ENCODE measurements at regions not wholly inside any gene's neighbourhood (a gene's known extent, or its start where the extent isn't known, plus 50 kb on each side); places are given as distances from the start of the nearest gene placed in this dataset.

GRCh38 chr6:92910646-92911045 is 508.7 kb downstream of the EPHA7 start:
- H3K9ac ChIP-seq (replicated peaks in 1 of 4; ENCODE audit: extremely low read depth in 1 of 4, low read depth in 3 of 4, low read length in 3 of 4) = no peak overlapping the region
- H3K18ac ChIP-seq (ENCODE audit: extremely low read depth, low read length) = no peak overlapping the region
- no peaks in the 10 kb centered on the region for H3K36me3 ChIP-seq (ENCODE audit: control insufficient read depth in 2 of 4, insufficient read depth in 4 of 4, low read length in 3 of 4)
- no peak overlapping the region for H3K4ac ChIP-seq (replicated peaks; ENCODE audit: insufficient read length, low read depth, low read length)
- TF ChIP-seq MAFK (IDR thresholded peaks at IDR 0.05; ENCODE audit: low read depth, low read length) (0 out of 2 replicates have a peak, but pooled peaks have one; percentile 7), CTBP2 (IDR thresholded peaks at IDR 0.05; ENCODE audit: borderline replicate concordance, insufficient read depth, insufficient read length, low read length) (no peak)
- H2BK120ac ChIP-seq (replicated peaks; ENCODE audit: low read depth, low read length) = no peak overlapping the region
- no peaks in the 10 kb centered on the region for H3K9me3 ChIP-seq (ENCODE audit: insufficient read depth in 2 of 2, low read depth in 1 of 2, low read length in 1 of 2)
- no peak overlapping the region for H4K5ac ChIP-seq (ENCODE audit: insufficient read length, low read depth, low read length)
- H3K79me1 ChIP-seq (ENCODE audit: low read depth, low read length) = no peaks in the 10 kb centered on the region
- no peak overlapping the region for H2AK5ac ChIP-seq (ENCODE audit: low read depth, low read length)
- no peak overlapping the region for H2AFZ ChIP-seq (ENCODE audit: low read length)
- H4K20me1 ChIP-seq (replicated peaks in 1 of 2; ENCODE audit: control insufficient read depth in 1 of 2, insufficient read depth in 2 of 2, low read length in 2 of 2) = no peaks in the 10 kb centered on the region
- no peak overlapping the region for H3K56ac ChIP-seq (replicated peaks; ENCODE audit: insufficient read length, low read depth, low read length)
- H3K23me2 ChIP-seq (ENCODE audit: low read depth, low read length) = no peaks in the 10 kb centered on the region
- no peak overlapping the region for H3K14ac ChIP-seq (ENCODE audit: insufficient read length)
- DNase-seq (ENCODE audit: low read depth in 1 of 2, low spot score in 2 of 2) = no peak
- H4K91ac ChIP-seq (replicated peaks; ENCODE audit: insufficient read length, low read length) = no peak overlapping the region
- CTCF ChIA-PET (ENCODE audit: partially characterized antibody) = no interaction called here
- H3K4me1 ChIP-seq (replicated peaks in 1 of 4; ENCODE audit: control insufficient read depth in 3 of 4, insufficient read depth in 4 of 4, low read length in 3 of 4) = no peaks in the 10 kb centered on the region
- no peak overlapping the region for H2BK15ac ChIP-seq (ENCODE audit: low read length)
- no peaks in the 10 kb centered on the region for H3K27me3 ChIP-seq (replicated peaks in 1 of 4; ENCODE audit: control insufficient read depth in 3 of 4, extremely low read depth in 1 of 4, insufficient read depth in 3 of 4, low read length in 3 of 4)
- WGBS, 2 experiments (ENCODE audit: extremely low coverage in 1 of 2, insufficient coverage in 1 of 2, insufficient read length in 1 of 2, insufficient replicate concordance in 2 of 2, low coverage in 1 of 2, low lambda C conversion rate in 2 of 2, missing lambda C conversion rate in 1 of 2) = 93% methylated on average over 1 of the region's 1 CpG; no CpG with 5 or more reads in 1 of the 2 experiments
- H3K27ac ChIP-seq (ENCODE audit: low read depth, low read length) = no peak overlapping the region
- H2BK20ac ChIP-seq (ENCODE audit: low read length) = no peak overlapping the region
- H3K4me3 ChIP-seq (ENCODE audit: extremely low read depth in 1 of 4, insufficient read depth in 2 of 4, low read depth in 3 of 4, low read length in 4 of 4) = no peak overlapping the region
- H2BK5ac ChIP-seq (ENCODE audit: low read depth, low read length) = no peak overlapping the region
- H2BK12ac ChIP-seq (ENCODE audit: low read depth, low read length) = no peak overlapping the region
- H3K79me2 ChIP-seq (ENCODE audit: control insufficient read depth in 1 of 2, insufficient read depth in 2 of 2, low read length in 2 of 2) = no peaks in the 10 kb centered on the region
- POLR2A ChIA-PET (ENCODE audit: partially characterized antibody) = no interaction called here
- FAIRE-seq = no peak
- H3K23ac ChIP-seq (ENCODE audit: insufficient read length) = no peak overlapping the region
- H3K4me2 ChIP-seq (ENCODE audit: insufficient read depth in 1 of 2, low read depth in 2 of 2, low read length in 2 of 2) = no peak overlapping the region
- H4K8ac ChIP-seq (ENCODE audit: extremely low read depth, insufficient read depth, low read length) = no peak overlapping the region

Measured in H1 (cell line).